ENCODE measurements at regions not wholly inside any gene's neighbourhood (a gene's known extent, or its start where the extent isn't known, plus 50 kb on each side); places are given as distances from the start of the nearest gene placed in this dataset.

DNA sequence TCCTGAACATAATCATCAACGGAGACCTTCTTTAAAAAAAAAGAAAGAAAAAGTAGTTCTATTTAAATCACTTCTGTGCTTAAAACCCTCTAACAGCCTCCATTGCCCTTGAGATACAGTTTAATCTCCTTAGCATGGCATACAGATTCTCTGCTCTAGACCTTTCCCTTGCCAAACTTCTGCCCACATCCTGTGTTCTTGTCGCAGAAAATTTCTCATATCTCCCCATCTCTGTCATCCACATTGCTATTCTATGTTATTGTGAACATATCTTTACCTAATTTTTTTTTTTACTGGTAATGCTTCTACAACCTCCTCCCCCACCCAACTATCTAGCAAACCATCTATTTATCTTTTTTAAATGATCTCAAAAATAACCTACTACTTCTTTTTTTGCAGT, 135.7 kb upstream of the PROX1 start:
- intact Hi-C loops (cut with DNase I; ENCODE audit: low total_unique reads), result no loop called here
- H3K4me1 ChIP-seq, result no peaks in the 10 kb centered on the region
- TF ChIP-seq POLR2A (IDR thresholded peaks at IDR 0.05) (no peak), POLR2AphosphoS5 (IDR thresholded peaks at IDR 0.05) (no peak)
- TF ChIP-seq, protein P1, sequence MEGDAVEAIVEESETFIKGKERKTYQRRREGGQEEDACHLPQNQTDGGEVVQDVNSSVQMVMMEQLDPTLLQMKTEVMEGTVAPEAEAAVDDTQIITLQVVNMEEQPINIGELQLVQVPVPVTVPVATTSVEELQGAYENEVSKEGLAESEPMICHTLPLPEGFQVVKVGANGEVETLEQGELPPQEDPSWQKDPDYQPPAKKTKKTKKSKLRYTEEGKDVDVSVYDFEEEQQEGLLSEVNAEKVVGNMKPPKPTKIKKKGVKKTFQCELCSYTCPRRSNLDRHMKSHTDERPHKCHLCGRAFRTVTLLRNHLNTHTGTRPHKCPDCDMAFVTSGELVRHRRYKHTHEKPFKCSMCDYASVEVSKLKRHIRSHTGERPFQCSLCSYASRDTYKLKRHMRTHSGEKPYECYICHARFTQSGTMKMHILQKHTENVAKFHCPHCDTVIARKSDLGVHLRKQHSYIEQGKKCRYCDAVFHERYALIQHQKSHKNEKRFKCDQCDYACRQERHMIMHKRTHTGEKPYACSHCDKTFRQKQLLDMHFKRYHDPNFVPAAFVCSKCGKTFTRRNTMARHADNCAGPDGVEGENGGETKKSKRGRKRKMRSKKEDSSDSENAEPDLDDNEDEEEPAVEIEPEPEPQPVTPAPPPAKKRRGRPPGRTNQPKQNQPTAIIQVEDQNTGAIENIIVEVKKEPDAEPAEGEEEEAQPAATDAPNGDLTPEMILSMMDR (IDR thresholded peaks at IDR 0.05), result no peak
- no peaks in the 10 kb centered on the region for H3K9me3 ChIP-seq
- no peak overlapping the region for H3K4me3 ChIP-seq
- DNase-seq (ENCODE audit: low spot score in 2 of 2), result no peak
- H3K27ac ChIP-seq, result no peak overlapping the region
- H3K27me3 ChIP-seq, result no peaks in the 10 kb centered on the region
- no peaks in the 10 kb centered on the region for H3K36me3 ChIP-seq

DNA sequence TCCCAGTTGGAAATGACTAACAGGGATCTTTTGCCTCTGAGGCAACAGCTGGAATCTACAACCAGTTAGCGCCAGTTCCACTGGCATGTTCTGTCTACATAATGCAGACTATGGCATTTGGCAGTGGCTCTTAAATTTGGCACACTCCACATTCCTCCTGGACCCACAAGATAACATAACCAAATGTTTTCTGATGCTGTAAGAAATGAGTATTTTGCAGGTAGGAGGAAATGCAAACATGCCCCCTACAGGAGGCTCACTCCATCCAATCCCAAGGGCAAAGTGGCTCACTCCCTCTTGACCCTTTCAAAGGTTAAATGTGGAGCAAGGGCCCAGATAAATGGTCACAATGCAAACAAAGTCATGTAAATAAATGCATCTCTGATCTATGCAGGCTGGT, 129.2 kb upstream of the PROX1 start:
- intact Hi-C loops (cut with DNase I; ENCODE audit: low total_unique reads), result no loop called here
- no peak overlapping the region for H3K27ac ChIP-seq
- no peaks in the 10 kb centered on the region for H3K4me1 ChIP-seq
- no peaks in the 10 kb centered on the region for H3K36me3 ChIP-seq
- H3K4me3 ChIP-seq, result no peak overlapping the region
- no peak for DNase-seq (ENCODE audit: low spot score in 2 of 2)
- no peaks in the 10 kb centered on the region for H3K9me3 ChIP-seq
- TF ChIP-seq, protein P1 (IDR thresholded peaks at IDR 0.05), result no peak
- no peak for TF ChIP-seq POLR2A (IDR thresholded peaks at IDR 0.05)
- no peak for TF ChIP-seq POLR2AphosphoS5 (IDR thresholded peaks at IDR 0.05)
- H3K27me3 ChIP-seq, result no peaks in the 10 kb centered on the region

DNA sequence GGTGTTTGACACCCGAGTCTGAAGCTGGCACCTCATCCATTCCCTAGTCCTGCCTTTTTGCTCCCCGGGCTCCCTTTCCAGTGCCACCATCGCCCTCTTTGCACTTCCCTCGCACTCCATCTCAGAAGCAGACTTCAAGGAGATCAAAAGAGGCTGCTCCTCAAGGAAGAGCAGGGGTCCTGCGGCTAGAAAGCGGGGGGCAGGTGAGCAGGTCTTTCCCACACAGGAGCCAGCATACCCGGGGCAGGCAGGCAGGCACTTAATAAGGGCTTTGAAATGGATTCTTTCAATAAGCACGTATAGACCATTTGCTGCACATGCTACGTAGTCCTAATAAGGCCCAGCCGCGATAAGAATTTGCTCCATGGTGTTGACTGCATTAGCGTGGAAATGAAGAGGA, 125.9 kb upstream of the PROX1 start:
- DNase-seq (ENCODE audit: low spot score in 2 of 2), result no peak
- no peak overlapping the region for H3K4me3 ChIP-seq
- no peak overlapping the region for H3K27ac ChIP-seq
- H3K9me3 ChIP-seq, result no peaks in the 10 kb centered on the region
- no peaks in the 10 kb centered on the region for H3K36me3 ChIP-seq
- H3K4me1 ChIP-seq, result no peaks in the 10 kb centered on the region
- TF ChIP-seq, protein P1 (IDR thresholded peaks at IDR 0.05), result no peak
- TF ChIP-seq POLR2AphosphoS5 (IDR thresholded peaks at IDR 0.05), result no peak
- TF ChIP-seq POLR2A (IDR thresholded peaks at IDR 0.05), result no peak
- intact Hi-C loops (cut with DNase I; ENCODE audit: low total_unique reads), result no loop called here
- H3K27me3 ChIP-seq, result no peaks in the 10 kb centered on the region

DNA sequence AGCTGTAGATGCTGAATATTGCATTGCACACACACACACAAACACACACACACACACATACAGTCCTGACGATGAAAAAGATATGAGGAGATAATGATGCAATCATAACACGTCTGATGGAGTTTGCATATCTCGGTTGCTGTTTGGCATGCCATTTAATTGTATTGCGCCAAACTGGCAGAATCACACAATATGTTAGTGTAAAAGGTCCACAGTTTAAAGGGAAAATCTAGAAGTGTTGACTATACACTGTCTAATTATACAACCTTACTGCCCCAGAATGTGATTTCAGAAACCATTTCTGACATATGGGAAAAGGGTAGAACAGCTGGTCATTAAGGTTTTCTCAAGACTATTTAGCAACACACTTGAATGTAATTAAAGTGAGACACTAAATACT, 123.7 kb upstream of the PROX1 start:
- H3K27me3 ChIP-seq, result no peaks in the 10 kb centered on the region
- no peak overlapping the region for H3K4me3 ChIP-seq
- no peaks in the 10 kb centered on the region for H3K9me3 ChIP-seq
- TF ChIP-seq, protein P1 (IDR thresholded peaks at IDR 0.05), result no peak
- no peak for TF ChIP-seq POLR2A (IDR thresholded peaks at IDR 0.05)
- TF ChIP-seq POLR2AphosphoS5 (IDR thresholded peaks at IDR 0.05), result no peak
- DNase-seq (ENCODE audit: low spot score in 2 of 2), result no peak
- intact Hi-C loops (cut with DNase I; ENCODE audit: low total_unique reads), result no loop called here
- H3K4me1 ChIP-seq, result no peaks in the 10 kb centered on the region
- H3K36me3 ChIP-seq, result no peaks in the 10 kb centered on the region
- H3K27ac ChIP-seq, result no peak overlapping the region

DNA sequence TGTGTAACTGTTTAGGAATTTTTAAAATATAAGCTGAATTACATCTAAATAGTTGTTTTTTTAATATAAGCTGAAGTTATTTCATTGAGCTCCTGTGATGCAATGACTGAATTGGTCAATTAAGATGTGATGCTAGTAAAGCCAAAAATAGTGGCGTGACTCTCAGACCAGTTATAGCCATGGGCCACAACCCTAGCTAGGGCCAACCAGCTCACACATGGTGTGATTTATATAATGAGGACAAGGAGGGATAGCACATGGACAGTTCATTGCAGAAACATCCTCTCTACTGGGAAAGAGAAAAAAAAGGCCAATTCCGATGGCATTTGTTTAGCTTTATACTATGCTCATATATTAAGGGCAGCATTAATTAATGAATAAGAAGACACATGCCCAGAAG, 119.3 kb upstream of the PROX1 start:
- no peaks in the 10 kb centered on the region for H3K4me1 ChIP-seq
- H3K27me3 ChIP-seq, result no peaks in the 10 kb centered on the region
- no peak overlapping the region for H3K27ac ChIP-seq
- H3K36me3 ChIP-seq, result no peaks in the 10 kb centered on the region
- DNase-seq (ENCODE audit: low spot score in 2 of 2), result no peak
- intact Hi-C loops (cut with DNase I; ENCODE audit: low total_unique reads), result no loop called here
- no peak overlapping the region for H3K4me3 ChIP-seq
- TF ChIP-seq POLR2AphosphoS5 (IDR thresholded peaks at IDR 0.05) (no peak), POLR2A (IDR thresholded peaks at IDR 0.05) (no peak)
- TF ChIP-seq, protein P1 (IDR thresholded peaks at IDR 0.05), result no peak
- no peaks in the 10 kb centered on the region for H3K9me3 ChIP-seq
